HG03066 (cell line): ENCODE measurements at regions not wholly inside any gene's neighbourhood (a gene's known extent, or its start where the extent isn't known, plus 50 kb on each side); places are given as distances from the start of the nearest gene placed in this dataset.

ENCODE experiments used
- ATAC-seq: cut with Tn5 transposase; IDR thresholded peaks from one replicate; pipeline ENCODE4 v1.9.1; 2021; ENCODE audit warnings: low read depth; ENCODE audit not compliant: unreplicated experiment

GRCh38 chr11:45089251-45089650 lies 57.2 kb upstream of the PRDM11 start:
- ATAC-seq = no peak

GRCh38 chr11:45089676-45090499 lies 56.6 kb upstream of the PRDM11 start:
- ATAC-seq = no peak

- ATAC-seq = no peak
Observed at GRCh38 chr11:45090607-45091006, 55.8 kb upstream of the PRDM11 start.

GRCh38 chr11:45091563-45092403 lies 54.7 kb upstream of the PRDM11 start:
- no peak for ATAC-seq

- ATAC-seq = no peak
Observed at GRCh38 chr11:45092404-45092785, 54.0 kb upstream of the PRDM11 start.

- ATAC-seq = no peak
Observed at GRCh38 chr11:45092901-45093760, 53.3 kb upstream of the PRDM11 start.

- ATAC-seq = no peak
Observed at GRCh38 chr11:45093761-45094455, 52.5 kb upstream of the PRDM11 start.

- ATAC-seq = no peak
Observed at GRCh38 chr11:45094958-45095690, 51.3 kb upstream of the PRDM11 start.

GRCh38 chr11:45095691-45096010 lies 50.8 kb upstream of the PRDM11 start:
- ATAC-seq = no peak

- ATAC-seq = no peak
Observed at GRCh38 chr11:45096636-45097035, 49.8 kb upstream of the PRDM11 start.
